ENCODE measurements at regions not wholly inside any gene's neighbourhood (a gene's known extent, or its start where the extent isn't known, plus 50 kb on each side); places are given as distances from the start of the nearest gene placed in this dataset.
A peak's percentile ranks its signal among the peaks of the same experiment; 100 is the strongest.

GRCh38 chr18:46399303-46399702 lies 257.7 kb downstream of the LOXHD1 start:
- POLR2A ChIA-PET: no interaction called here
- no TSS peak for BruUV-seq (replicated peaks)
- 22% methylated on average over 8 of the region's 11 CpGs for WGBS (ENCODE audit: insufficient coverage, low coverage, missing lambda C conversion rate)

More at GRCh38 chr18:46399303-46399702, 257.7 kb downstream of the LOXHD1 start:
- no peak for ATAC-seq
- Histone ChIP-seq H4K20me1 (replicated peaks; ENCODE audit: control insufficient read depth, insufficient read depth, low read length) (peaks cover 5% of the 10 kb centered on the region), H2AFZ (ENCODE audit: low read depth, low read length) (no peak overlapping the region), H3K9me1 (ENCODE audit: control insufficient read depth, insufficient read depth, low read length) (no peaks in the 10 kb centered on the region), H3K9me3 (replicated peaks; ENCODE audit: control insufficient read depth, insufficient read depth, low read depth, low read length) (no peaks in the 10 kb centered on the region), H3K36me3 (ENCODE audit: control insufficient read depth, insufficient read depth, low read length) (no peaks in the 10 kb centered on the region), H3K4me1 (replicated peaks in 1 of 2; ENCODE audit: control insufficient read depth in 2 of 2, insufficient read depth in 2 of 2, low read length in 2 of 2) (peaks cover 0 to 3% of the 10 kb centered on the region in 2 experiments), H3K4me2 (ENCODE audit: insufficient read depth, low read length) (no peak overlapping the region), H3K9ac (ENCODE audit: insufficient read depth in 1 of 2, low read depth in 2 of 2, low read length in 2 of 2) (no peak overlapping the region), H3K27ac (ENCODE audit: extremely low read depth, low read depth, low read length) (no peak overlapping the region), H3K79me2 (ENCODE audit: control insufficient read depth, insufficient read depth, low read length) (no peaks in the 10 kb centered on the region), H3K27me3 (ENCODE audit: control insufficient read depth in 2 of 2, insufficient read depth in 2 of 2, low read length in 2 of 2) (peaks cover 0 to 26% of the 10 kb centered on the region in 2 experiments; a peak in 2 of 5 replicates), H3K4me3 (no peak overlapping the region)
- intact Hi-C loops (cut with micrococcal nuclease) (loop anchor here (10.0 kb wide), 1 partner anchor 255 kb away; no protein-coding TSS in a partner anchor), in situ Hi-C loops (cut with MboI) (no loop called here)
- CTCF ChIA-PET (ENCODE audit: low intra/inter-chr PET ratio): no interaction called here
- TF ChIP-seq JUND (IDR thresholded peaks at IDR 0.05; ENCODE audit: borderline replicate concordance, low read depth, low read length): no peak
- no peak for TF ChIP-seq JUND (tag; IDR thresholded peaks at IDR 0.05; ENCODE audit: borderline replicate concordance, low read depth, low read length)
- no peak for TF ChIP-seq TSHZ1 (CRISPR knock-in tag; IDR thresholded peaks at IDR 0.05)
- peak; percentile 52; the same call in 1 of the 2 replicates for TF ChIP-seq USF2 (CRISPR knock-in tag; IDR thresholded peaks at IDR 0.05)
- no peak for TF ChIP-seq ZNF518B (CRISPR knock-in tag; IDR thresholded peaks at IDR 0.05)
- no peak for TF ChIP-seq ZNF146 (CRISPR knock-in tag; IDR thresholded peaks at IDR 0.05; ENCODE audit: unreplicated experiment)
- TF ChIP-seq ZNF280B (CRISPR knock-in tag; IDR thresholded peaks at IDR 0.05): no peak
- no peak for TF ChIP-seq SMAD1 (IDR thresholded peaks at IDR 0.05; ENCODE audit: low read depth, low read length, partially characterized antibody)
- no peak for TF ChIP-seq ZNF551 (CRISPR knock-in tag; IDR thresholded peaks at IDR 0.05)
- TF ChIP-seq, protein P1, sequence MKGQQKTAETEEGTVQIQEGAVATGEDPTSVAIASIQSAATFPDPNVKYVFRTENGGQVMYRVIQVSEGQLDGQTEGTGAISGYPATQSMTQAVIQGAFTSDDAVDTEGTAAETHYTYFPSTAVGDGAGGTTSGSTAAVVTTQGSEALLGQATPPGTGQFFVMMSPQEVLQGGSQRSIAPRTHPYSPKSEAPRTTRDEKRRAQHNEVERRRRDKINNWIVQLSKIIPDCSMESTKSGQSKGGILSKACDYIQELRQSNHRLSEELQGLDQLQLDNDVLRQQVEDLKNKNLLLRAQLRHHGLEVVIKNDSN (CRISPR knock-in tag; IDR thresholded peaks at IDR 0.05): peak; percentile 14; the same call in 1 of the 2 replicates
- no peak for DNase-seq (ENCODE audit: extremely low read depth in 1 of 4, low spot score in 3 of 4)
- no peak for FAIRE-seq
